CD4-positive, alpha-beta T cell treated with Interleukin-12 subunit alpha and Interleukin-12 subunit beta, for 1 hour (primary cell): ENCODE measurements at regions not wholly inside any gene's neighbourhood (a gene's known extent, or its start where the extent isn't known, plus 50 kb on each side); places are given as distances from the start of the nearest gene placed in this dataset.

Source experiments
- DNase-seq: peaks from one replicate; pipeline ENCODE4 v3.0.0-alpha.2; 2020

GRCh38 chr16:6988846-6989245 lies 343.8 kb upstream of the RBFOX1 start:
- no peak for DNase-seq

GRCh38 chr16:6977916-6978315 lies 354.7 kb upstream of the RBFOX1 start:
- no peak for DNase-seq

- DNase-seq = no peak
Measured at GRCh38 chr16:6977291-6977690, 355.4 kb upstream of the RBFOX1 start.

DNA sequence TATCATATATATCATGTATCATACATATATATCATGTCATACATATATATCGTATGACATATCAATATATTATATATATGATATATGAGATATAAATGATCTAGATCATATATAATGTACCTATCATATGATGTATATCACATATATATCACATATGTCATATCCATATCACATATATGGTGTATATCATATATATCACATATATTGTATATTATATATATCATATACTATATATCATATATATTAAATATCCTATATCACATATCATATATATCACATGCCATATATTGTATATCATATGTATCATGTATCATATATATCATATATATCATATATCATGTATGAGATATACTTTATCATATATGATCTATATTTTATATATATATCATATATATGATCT lies 355.9 kb upstream of the RBFOX1 start:
- DNase-seq = no peak

DNA sequence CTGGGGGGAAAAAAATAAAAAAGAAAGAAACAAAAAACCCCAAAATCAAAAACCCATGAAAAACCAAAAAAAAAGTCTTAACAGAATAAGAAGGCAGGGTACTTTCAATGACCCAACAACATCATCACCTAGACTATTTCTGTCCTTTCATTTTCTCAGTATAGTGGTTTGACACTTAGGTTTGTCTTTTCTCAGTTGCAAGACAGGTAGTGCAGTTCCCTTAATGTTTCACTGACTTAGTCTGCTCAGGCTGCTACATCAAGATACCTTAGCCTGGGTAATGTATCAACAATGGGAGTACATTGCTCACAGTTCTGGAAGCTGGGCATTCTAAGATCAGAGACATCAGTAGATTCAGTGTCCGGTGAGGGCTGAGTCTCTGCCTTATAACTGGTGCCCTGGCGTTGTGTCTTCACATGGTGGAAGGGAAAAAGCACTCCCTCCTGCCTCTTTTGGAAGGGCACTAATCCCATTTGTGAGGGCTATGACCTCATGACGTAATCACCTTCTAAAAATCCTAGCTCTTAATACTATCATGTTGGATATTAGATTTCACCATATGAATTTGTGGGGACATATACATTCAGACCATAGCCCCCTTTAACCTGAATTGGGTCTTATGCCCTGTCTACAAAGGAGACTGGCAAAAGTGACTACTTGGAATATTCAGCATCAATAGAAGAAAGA lies 362.3 kb upstream of the RBFOX1 start:
- DNase-seq = no peak

DNA sequence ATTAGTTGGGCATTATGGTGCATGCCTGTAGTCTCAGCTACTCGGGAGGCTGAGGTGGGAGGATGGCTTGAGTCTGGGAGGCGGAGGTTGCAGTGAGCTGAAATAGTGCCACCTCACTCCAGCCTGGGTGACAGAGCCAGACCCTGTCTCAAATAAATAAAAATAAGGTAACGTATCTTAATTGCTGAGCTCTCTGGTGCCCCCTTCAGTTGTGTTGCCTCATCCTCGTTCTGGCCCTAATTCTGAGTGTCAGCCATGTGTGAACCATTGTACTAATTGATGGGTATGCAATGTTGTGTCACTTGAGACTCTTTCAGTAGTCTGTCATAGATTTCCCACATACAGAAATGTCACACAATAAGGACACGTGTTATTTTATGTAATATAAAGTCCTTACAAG lies 363.1 kb upstream of the RBFOX1 start:
- no peak for DNase-seq

DNA sequence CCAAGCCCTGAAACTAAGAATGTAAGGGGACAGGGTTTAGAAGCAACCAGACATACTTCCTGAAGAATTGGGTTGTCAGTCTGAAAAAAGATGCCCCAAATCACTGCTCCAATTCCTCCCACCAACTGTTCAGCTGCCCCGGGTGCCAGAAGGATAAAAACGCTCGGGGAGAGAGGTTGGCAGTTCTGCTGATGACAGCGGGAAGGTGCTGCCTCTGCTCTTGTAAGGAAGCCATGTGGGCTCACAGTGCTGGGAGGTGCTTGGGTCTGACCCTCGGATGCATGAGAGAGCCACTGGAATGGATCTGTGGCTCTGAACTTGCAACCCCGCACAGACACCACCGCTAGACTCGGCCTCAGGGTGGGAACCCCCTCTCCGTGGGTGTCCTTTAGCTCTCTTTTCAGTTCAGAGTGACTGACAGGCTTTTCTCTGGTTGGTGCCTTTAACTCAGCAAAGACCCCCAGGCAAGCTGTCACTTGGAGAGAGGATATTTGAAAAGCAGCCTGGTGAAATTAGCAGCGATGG lies 364.8 kb upstream of the RBFOX1 start:
- no peak for DNase-seq

DNA sequence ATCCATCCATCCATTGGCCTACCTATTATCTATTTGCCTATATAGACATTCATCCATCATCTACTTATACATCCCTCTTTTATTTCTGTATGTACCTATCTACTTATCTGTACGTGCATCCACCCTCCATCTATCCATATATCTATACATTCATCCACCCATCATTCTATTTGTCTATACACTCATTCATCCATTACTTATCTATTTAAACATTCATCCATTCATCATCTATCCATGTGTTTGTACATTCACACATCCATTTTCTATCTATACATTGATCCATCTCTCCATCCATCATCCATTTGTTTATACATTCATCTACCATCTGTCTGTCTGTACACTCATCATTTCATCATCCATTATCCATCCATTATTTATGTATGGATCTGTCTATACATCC lies 365.7 kb upstream of the RBFOX1 start:
- DNase-seq = no peak

DNA sequence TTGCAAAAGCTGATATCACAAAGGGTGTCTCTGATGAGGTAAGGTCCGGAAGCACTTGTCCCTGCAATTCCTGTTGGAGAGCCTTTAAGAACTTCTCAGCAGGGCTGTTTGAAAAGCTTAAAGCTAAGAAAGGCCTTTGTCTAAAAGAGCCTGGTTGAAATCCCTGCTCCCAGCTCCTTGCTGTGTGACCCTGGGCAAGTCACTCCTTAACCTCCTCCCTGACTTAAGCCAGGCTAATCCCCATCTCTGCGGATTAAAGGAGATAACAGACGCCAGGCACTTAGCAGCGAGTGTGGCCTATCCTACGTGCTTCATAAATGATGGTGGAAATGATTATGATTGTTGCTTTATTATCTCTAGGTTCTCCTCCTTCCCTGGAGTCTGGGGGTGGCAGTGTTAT lies 368.0 kb upstream of the RBFOX1 start:
- no peak for DNase-seq

GRCh38 chr16:6961704-6962103 lies 370.9 kb upstream of the RBFOX1 start:
- DNase-seq = no peak

DNA sequence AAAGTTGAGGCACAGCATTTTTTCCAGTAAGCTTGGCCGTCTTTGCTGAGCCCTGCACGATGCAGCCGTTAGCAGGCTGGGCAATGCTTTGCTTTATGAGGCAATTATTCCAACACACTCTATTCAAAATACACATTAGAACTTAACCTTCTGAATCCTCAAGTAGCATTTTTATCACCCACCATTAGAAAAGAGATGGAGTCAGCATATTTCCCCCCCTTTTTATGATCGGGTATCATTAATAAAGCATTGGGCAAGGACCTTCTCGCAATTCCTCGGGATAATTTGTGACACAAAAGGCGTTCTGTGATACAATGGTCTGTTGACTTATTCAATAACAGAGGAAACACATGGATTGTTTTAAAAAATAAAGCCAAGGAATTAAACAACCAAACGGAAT lies 374.5 kb upstream of the RBFOX1 start:
- DNase-seq = no peak

DNA sequence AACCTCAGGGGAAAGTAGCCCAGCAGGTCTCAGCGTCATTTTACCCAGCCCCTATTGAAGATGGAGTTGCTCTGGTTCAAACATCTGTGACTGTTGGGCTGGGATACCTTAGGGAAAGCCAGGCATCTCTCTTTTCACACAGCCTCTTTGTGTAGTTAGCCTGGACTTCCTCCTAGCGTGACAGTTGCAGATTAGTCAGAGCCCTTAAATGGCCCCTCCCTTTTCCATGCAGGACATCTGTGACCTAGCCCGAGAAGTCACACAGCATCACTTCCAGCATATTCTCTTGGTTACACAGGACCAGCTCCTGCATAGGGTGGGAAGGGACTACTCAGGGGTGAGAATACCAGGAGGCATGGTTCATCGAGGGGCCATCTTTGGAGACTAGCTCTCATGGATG lies 375.0 kb upstream of the RBFOX1 start:
- DNase-seq = no peak

DNA sequence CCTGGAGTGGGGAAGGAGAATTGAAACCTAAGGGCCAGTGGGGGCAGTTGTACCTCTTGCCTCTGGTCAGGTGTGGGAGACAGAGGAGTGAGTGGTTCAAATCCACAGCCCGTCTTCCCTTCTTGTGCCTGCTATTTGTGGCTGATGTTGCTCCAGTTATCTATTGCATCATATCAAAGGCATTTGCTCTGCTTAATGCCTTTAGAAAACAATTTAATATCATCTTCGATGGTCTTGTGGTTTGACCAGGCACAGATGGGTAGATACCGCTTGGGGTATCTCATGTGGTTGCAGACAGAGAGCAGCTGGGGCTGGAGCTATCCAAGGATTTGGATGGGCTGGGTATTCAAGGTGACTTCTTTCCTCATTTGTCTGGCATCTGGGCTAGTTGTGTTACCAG lies 376.1 kb upstream of the RBFOX1 start:
- DNase-seq = no peak

DNA sequence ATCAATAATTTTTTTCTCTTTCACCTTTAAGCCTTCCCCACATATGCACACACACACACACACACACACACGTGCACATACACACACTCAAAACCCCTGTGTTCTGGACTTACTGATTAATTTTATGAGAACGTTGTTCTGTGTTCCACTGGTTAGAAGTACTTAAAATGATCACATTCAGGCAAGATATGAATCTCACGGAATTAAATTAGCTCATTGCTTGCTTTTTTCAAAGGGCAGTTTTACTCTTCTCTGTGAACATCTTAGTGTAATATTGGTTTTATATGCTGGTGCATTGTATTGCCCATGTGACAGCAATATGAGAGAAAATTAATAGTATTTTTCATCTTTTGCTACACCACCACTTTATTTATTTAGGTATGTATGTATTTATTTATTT lies 377.3 kb upstream of the RBFOX1 start:
- no peak for DNase-seq

DNA sequence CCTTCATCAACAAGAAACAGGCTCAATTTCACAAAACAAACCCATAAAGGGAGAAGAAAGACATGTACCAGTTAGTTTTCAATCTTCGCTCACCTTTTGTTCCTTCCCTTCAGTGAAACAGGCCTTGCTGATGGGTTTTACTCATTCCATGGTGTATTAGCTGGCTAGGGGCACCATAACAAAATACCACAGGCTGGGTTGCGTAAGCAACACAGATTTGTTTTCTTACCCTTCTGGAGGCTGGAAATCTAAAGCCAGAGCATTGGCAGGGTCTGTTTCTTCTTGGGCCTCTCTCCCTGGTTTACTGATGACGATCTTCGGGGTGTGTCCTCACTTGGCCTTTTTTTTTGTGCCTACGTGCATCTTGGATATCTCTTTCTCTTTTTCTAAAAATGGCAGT lies 383.4 kb upstream of the RBFOX1 start:
- no peak for DNase-seq

DNA sequence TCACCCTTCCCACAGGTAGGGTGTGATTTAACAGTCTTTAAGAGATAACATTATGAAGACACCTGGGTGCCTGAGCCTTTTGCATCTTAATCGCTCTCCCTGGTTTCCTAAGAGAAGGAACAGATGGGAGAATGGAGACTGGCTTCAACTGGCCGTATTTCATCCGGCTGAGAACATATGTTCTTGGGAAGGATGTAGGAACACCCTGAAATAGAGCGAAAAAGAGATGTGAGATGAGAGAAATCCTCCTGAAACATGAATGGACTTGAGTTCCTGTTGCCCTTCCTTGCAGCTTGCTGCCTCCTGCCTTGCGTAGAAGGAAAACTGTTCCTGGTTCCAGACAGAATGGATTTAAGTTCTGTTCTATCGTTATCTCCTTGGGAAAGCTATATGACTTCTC lies 385.4 kb upstream of the RBFOX1 start:
- no peak for DNase-seq

- no peak for DNase-seq
Measured at GRCh38 chr16:6946802-6947201, 385.8 kb upstream of the RBFOX1 start.

- no peak for DNase-seq
Measured at GRCh38 chr16:6946106-6946505, 386.5 kb upstream of the RBFOX1 start.

DNA sequence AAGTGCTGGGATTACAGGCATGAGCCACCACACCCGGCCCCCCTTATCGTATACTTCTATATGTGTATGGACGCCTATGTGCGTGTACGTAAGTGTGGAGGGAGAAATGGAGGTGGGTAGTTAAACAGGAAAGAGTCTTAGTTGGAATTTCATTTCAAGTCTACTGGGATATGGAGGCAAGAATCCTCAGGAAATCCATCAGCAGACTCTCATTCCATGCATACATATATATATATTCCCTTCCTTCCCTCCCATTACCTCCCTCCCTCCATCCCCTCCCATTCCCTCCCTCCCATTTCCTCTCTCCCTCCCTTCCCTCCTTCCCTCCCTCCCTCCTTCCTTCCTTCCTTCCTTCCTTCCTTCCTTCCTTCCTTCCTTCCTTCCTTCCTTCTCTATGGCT lies 391.7 kb upstream of the RBFOX1 start:
- DNase-seq = no peak

GRCh38 chr16:6937641-6938040 lies 395.0 kb upstream of the RBFOX1 start:
- DNase-seq = no peak

DNA sequence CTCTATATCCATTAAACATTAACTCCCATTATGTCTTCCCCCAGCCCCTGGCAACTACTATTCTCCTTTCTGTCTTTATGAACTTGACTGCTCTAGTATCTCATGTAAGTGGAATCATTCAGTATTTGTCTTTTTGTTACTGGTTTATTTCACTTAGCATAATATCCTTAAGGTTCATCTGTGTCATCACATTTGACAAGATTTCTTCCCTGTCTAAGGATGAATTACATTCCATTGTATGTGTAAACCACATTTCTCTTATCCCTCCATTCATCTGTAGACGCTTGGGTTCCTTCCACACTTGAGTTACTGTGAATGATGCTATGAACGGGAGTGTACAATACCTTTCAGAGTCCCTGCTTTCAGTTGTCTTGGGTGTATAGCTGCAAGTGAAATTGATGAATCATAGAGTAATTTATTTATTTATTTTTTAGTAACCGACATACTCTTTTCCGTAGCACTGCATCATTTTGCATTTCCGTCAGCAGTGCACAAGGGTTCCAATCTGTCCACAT lies 399.7 kb upstream of the RBFOX1 start:
- DNase-seq = no peak

- no peak for DNase-seq
Measured at GRCh38 chr16:6929868-6930267, 402.8 kb upstream of the RBFOX1 start.

- no peak for DNase-seq
Measured at GRCh38 chr16:6926762-6927161, 405.9 kb upstream of the RBFOX1 start.

DNA sequence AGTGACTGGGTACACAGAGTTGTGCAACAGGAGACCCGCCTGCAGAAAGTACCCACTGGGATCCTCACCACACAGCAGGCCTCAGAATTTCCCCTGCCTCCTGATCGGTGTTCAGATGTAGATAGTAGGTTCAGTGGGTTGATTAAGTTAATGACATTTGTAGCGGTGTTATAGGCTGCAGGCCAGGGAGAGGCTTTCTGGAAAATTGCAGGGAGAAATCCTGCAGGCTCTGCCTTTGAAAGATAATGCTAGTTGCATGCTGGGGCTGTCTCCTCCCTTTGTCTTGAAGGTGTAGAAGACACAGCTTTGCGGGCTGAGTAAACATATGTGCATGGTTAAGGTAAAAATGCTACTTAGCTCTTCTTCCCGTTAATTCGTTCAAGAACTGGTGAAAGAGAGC lies 406.3 kb upstream of the RBFOX1 start:
- DNase-seq = no peak

GRCh38 chr16:6918646-6919045 lies 414.0 kb upstream of the RBFOX1 start:
- no peak for DNase-seq
